Colonic mucosa (tissue), 4 donors: ENCODE measurements at regions not wholly inside any gene's neighbourhood (a gene's known extent, or its start where the extent isn't known, plus 50 kb on each side); places are given as distances from the start of the nearest gene placed in this dataset.
"Not testable (repeated sequence)": the region's sequence is repeated elsewhere in the genome, so short reads cannot be mapped to it uniquely, and the experiment has no call there.

Source experiments
- DNase-seq: peaks from one replicate; pipeline ENCODE4 v3.0.0-alpha.2; 2020
- H3K27ac ChIP-seq: fragments of 200-600 bp; one replicate; pipeline ENCODE4 v1.8.0; 2021
- H3K27me3 ChIP-seq: fragments of 200-600 bp; one replicate; pipeline ENCODE4 v1.8.0; 2021
- H3K36me3 ChIP-seq: fragments of 200-600 bp; one replicate; pipeline ENCODE4 v1.8.0; 2021
- H3K4me1 ChIP-seq: fragments of 200-600 bp; one replicate; pipeline ENCODE4 v1.8.0; 2021; ENCODE audit warnings: mild to moderate bottlenecking
- H3K4me3 ChIP-seq: fragments of 200-600 bp; one replicate; pipeline ENCODE4 v1.8.0; 2021
- H3K9ac ChIP-seq, 2 donors: one replicate each; pipeline ENCODE4 v1.7.0; 2013; ENCODE audit warnings: control low read depth in 2 of 2, low read depth in 2 of 2, low read length in 2 of 2
- H3K9me3 ChIP-seq: fragments of 200-600 bp; one replicate; pipeline ENCODE4 v1.8.0; 2021
- intact Hi-C: fragments of 100-400 bp; cut with DNase I; formaldehyde crosslinking; loops from one replicate; pipeline ENCODE4 v1.14.1; 2022
- TF ChIP-seq, protein P1 (sequence below): fragments of 200-600 bp; IDR thresholded peaks from one replicate; pipeline ENCODE4 v1.8.0; 2022; ENCODE audit warnings: antibody characterized with exemption, mild to moderate bottlenecking
- donor health status: healthy.
- donor health status: DM: no; HTN: no; CAD: no.
- donor health status: DM: no; HTN: no; CAD: no.

DNA sequence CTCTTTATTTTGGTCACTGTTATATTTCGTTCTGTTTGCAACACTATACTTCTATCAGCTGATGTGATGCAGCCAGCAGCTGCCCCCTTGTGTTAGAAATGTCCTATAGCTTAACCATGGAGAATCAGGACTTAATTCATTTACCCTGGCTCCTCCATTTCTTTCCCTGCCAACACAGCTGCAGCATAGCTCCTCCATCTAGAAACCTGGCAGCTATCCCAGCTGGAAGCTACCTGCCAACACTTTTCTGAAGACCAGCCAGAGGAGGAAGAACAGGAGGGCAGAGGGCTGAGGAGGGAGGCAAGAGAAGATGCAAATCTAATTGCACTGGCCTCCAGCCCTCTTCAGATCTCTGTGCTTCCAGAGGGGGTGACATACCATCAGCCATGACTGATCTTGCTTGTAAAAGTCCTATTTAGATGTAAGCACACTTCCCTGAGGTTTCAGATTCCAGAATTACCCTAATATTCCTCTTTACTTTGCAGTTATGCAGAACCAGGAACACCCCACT lies 156.8 kb upstream of the TMEM260 start:
- H3K4me1 ChIP-seq = no peaks in the 10 kb centered on the region
- H3K27ac ChIP-seq = no peak overlapping the region
- H3K9ac ChIP-seq = no peak overlapping the region
- H3K4me3 ChIP-seq = no peak overlapping the region
- no peaks in the 10 kb centered on the region for H3K36me3 ChIP-seq
- no peaks in the 10 kb centered on the region for H3K27me3 ChIP-seq
- DNase-seq = peak; percentile 42
- H3K9me3 ChIP-seq = no peaks in the 10 kb centered on the region
- TF ChIP-seq, protein P1, sequence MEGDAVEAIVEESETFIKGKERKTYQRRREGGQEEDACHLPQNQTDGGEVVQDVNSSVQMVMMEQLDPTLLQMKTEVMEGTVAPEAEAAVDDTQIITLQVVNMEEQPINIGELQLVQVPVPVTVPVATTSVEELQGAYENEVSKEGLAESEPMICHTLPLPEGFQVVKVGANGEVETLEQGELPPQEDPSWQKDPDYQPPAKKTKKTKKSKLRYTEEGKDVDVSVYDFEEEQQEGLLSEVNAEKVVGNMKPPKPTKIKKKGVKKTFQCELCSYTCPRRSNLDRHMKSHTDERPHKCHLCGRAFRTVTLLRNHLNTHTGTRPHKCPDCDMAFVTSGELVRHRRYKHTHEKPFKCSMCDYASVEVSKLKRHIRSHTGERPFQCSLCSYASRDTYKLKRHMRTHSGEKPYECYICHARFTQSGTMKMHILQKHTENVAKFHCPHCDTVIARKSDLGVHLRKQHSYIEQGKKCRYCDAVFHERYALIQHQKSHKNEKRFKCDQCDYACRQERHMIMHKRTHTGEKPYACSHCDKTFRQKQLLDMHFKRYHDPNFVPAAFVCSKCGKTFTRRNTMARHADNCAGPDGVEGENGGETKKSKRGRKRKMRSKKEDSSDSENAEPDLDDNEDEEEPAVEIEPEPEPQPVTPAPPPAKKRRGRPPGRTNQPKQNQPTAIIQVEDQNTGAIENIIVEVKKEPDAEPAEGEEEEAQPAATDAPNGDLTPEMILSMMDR = peak; percentile 51
- intact Hi-C loops = no loop called here

- TF ChIP-seq, protein P1 = no peak
- intact Hi-C loops = no loop called here
- DNase-seq = no peak
Observed at GRCh38 chr14:56423544-56423943, 156.1 kb upstream of the TMEM260 start.

DNA sequence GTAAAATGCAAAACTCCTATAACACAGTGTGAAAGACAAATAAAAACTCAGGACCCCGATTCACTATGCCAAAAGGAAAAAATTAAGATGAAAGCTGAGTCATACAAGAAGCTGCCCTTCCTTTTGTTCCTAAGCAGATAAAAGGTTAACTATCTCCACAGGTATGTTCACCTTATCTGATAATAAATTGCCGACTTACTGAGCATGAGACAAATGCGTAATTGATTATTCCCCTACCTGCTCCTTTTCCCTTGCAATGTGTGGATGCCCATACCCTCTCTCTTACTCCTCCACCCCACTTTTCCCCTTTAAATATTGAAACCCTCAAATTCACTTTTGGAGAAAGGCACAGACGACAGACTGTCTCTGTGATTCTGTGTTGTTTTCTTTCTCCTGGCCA lies 148.6 kb upstream of the TMEM260 start:
- DNase-seq = no peak

More at GRCh38 chr14:56423544-56423943, 156.1 kb upstream of the TMEM260 start:
- Histone ChIP-seq H3K4me3 (no peak overlapping the region), H3K27ac (no peak overlapping the region), H3K4me1 (no peaks in the 10 kb centered on the region), H3K36me3 (no peaks in the 10 kb centered on the region), H3K9me3 (no peaks in the 10 kb centered on the region), H3K27me3 (no peaks in the 10 kb centered on the region), H3K9ac (no peak overlapping the region)

GRCh38 chr14:56449670-56450213 lies 129.9 kb upstream of the TMEM260 start:
- intact Hi-C loops = no loop called here
- no peaks in the 10 kb centered on the region for H3K36me3 ChIP-seq
- H3K27ac ChIP-seq = no peak overlapping the region

More for the DNA sequence above, 148.6 kb upstream of the TMEM260 start:
- Histone ChIP-seq H3K36me3 (no peaks in the 10 kb centered on the region), H3K4me1 (no peaks in the 10 kb centered on the region), H3K4me3 (no peak overlapping the region), H3K27me3 (no peaks in the 10 kb centered on the region), H3K27ac (no peak overlapping the region), H3K9me3 (no peaks in the 10 kb centered on the region), H3K9ac (no peak overlapping the region)
- intact Hi-C loops = no loop called here
- TF ChIP-seq, protein P1 = no peak

DNA sequence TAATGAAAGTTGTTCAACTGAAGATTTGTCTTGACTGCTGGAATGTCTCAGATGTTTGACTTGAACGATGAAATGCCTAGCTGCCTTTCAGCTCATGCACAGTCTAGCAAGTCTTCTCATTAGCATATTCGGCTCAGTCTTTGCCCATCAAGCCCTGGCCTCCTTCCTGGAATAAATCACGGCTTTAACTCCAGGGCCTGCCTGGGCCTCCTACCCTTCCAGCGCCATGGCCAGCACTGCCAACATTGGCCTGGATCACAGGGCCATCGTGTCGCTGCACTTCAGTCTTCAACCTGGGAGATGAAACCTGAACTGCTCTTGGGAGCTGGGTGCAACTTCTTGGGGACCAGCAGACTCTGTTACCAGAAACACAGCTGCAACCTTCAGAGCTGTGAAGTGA lies 126.7 kb upstream of the TMEM260 start:
- DNase-seq = no peak
- Histone ChIP-seq H3K4me1 (no peaks in the 10 kb centered on the region), H3K9me3 (no peaks in the 10 kb centered on the region), H3K27ac (no peak overlapping the region), H3K4me3 (no peak overlapping the region), H3K9ac (no peak overlapping the region), H3K27me3 (no peaks in the 10 kb centered on the region), H3K36me3 (no peaks in the 10 kb centered on the region)
- TF ChIP-seq, protein P1 = no peak
- intact Hi-C loops = no loop called here

More at GRCh38 chr14:56449670-56450213, 129.9 kb upstream of the TMEM260 start:
- Histone ChIP-seq H3K27me3 (no peaks in the 10 kb centered on the region), H3K9ac (no peak overlapping the region), H3K4me1 (no peaks in the 10 kb centered on the region), H3K4me3 (no peak overlapping the region), H3K9me3 (no peaks in the 10 kb centered on the region)
- TF ChIP-seq, protein P1 = no peak
- no peak for DNase-seq

DNA sequence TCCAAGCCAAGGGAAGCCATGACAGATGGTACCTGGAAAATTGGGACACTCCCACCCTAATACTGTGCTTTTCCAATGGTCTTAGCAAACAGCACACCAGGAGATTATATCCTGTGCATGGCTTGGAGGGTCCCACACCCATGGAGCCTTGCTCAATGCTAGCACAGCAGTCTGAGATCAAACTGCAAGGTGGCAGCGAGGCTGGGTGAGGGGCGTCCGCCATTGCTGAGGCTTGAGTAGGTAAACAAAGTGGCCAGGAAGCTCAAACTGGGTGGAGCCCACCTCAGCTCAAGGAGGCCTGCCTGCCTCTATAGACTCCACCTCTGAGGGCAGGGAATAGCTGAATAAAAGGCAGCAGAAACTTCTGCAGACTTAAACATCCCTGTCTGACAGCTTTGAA lies 124.9 kb upstream of the TMEM260 start:
- intact Hi-C loops, H3K9me3 ChIP-seq, H3K27me3 ChIP-seq, H3K27ac ChIP-seq, DNase-seq, H3K36me3 ChIP-seq, H3K4me1 ChIP-seq, H3K9ac ChIP-seq, H3K4me3 ChIP-seq: not testable (repeated sequence)
